ENCODE measurements at regions not wholly inside any gene's neighbourhood (a gene's known extent, or its start where the extent isn't known, plus 50 kb on each side); places are given as distances from the start of the nearest gene placed in this dataset.

DNA sequence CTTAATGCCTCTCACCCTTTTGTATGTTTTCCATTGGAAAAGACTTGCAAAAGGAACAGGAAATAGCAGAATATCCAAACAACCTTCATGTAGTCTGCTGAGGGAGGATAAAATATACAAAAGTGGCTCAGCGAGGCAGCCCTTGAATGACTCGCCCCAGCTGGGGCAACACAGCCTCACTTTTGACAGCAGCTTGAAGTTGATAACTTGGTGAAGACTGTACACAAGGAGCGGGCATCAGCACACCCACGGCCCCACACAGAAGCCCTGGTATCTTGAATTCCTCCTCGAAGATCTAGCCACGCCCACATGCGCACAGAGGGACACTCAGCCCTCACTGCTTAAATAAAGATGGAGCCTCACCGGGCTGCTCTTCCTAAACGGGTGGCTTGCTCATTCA lies 161.0 kb downstream of the IRS1 start:
- TF ChIP-seq EZH2 (IDR thresholded peaks at IDR 0.05; ENCODE audit: insufficient read depth, poor library complexity, severe bottlenecking) = no peak
- no peak for TF ChIP-seq EZH2phosphoT487 (IDR thresholded peaks at IDR 0.05; ENCODE audit: insufficient read depth, low read depth)

Data from GM23248 (cell line).